Activated CD8-positive, alpha-beta T cell treated with anti-CD3 and anti-CD28 coated beads for 36 hours (primary cell): ENCODE measurements at regions not wholly inside any gene's neighbourhood (a gene's known extent, or its start where the extent isn't known, plus 50 kb on each side); places are given as distances from the start of the nearest gene placed in this dataset.

Source experiments
- ATAC-seq: fragments of 200-7000 bp; cut with Tn5 transposase; one replicate; pipeline ENCODE4 v1.10.0; 2021; ENCODE audit warnings: mild to moderate bottlenecking, moderate library complexity
- CTCF ChIA-PET: fragments of 350-600 bp; sonication (Branson Sonifier 250); formaldehyde crosslinking; loops from one replicate; lab custom pipeline; 2021; ENCODE audit warnings: antibody characterized with exemption; lab: Charles Lee
- POLR2A ChIA-PET: fragments of 350-600 bp; sonication (Branson Sonifier 250); formaldehyde crosslinking; loops from one replicate; lab custom pipeline; 2021; ENCODE audit warnings: antibody characterized with exemption; lab: Charles Lee
- DNase-seq: peaks from one replicate; pipeline ENCODE4 v3.0.0-alpha.2; 2020
- H3K27ac Mint-ChIP-seq: one replicate; pipeline ENCODE4 v1.8.0; 2021; ENCODE audit warnings: mild to moderate bottlenecking, mixed read lengths
- H3K27me3 Mint-ChIP-seq: one replicate; pipeline ENCODE4 v1.8.0; 2021; ENCODE audit warnings: mixed read lengths
- H3K36me3 Mint-ChIP-seq: one replicate; pipeline ENCODE4 v1.8.0; 2021; ENCODE audit warnings: low read depth, mixed read lengths
- H3K4me1 Mint-ChIP-seq: one replicate; pipeline ENCODE4 v1.8.0; 2021; ENCODE audit warnings: low read depth, mixed read lengths
- H3K4me3 Mint-ChIP-seq: one replicate; pipeline ENCODE4 v1.8.0; 2021; ENCODE audit warnings: mild to moderate bottlenecking, moderate library complexity, mixed read lengths
- H3K9me3 Mint-ChIP-seq: one replicate; pipeline ENCODE4 v1.8.0; 2021; ENCODE audit warnings: mixed read lengths
- intact Hi-C: fragments of 100-400 bp; cut with micrococcal nuclease; formaldehyde crosslinking; loops from one replicate; pipeline ENCODE4 v1.10.0; 2022
- TF ChIP-seq, protein P1 (sequence below): fragments of 200-600 bp; IDR thresholded peaks from one replicate; pipeline ENCODE4 v1.8.0; 2022; ENCODE audit warnings: antibody characterized with exemption, mild to moderate bottlenecking

DNA sequence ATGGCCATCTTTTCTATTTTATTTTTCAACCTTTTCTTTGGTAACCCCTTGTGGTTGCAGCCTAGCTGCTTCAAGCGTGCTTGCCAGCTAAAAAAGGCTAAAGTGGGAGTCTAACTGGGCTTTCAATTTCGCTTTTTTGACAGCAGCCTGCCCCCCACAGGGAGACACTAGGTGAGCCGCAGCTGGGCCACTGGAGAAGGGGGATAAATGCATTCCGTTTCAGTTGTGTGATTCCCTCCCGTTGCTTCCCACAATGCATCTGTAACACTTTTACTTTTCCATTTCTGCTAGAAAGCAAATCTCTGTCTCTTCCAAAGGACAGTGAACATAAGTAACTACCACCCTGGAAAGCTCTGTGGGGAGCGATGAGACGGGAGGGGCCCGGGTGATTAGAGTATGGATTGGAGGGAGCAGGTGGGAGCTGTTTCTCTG, 86.3 kb upstream of the RAPGEF2 start:
- ChIA-PET POLR2A (no interaction called here), CTCF (interaction anchor here (1.2 kb wide), 1 partner anchor 10 kb away, joined by 3 read pairs; no protein-coding TSS in a partner anchor)
- H3K4me3 Mint-ChIP-seq = no peak overlapping the region
- H3K36me3 Mint-ChIP-seq = no peaks in the 10 kb centered on the region
- H3K27ac Mint-ChIP-seq = no peak overlapping the region
- H3K4me1 Mint-ChIP-seq = no peaks in the 10 kb centered on the region
- no peak for DNase-seq
- TF ChIP-seq, protein P1, sequence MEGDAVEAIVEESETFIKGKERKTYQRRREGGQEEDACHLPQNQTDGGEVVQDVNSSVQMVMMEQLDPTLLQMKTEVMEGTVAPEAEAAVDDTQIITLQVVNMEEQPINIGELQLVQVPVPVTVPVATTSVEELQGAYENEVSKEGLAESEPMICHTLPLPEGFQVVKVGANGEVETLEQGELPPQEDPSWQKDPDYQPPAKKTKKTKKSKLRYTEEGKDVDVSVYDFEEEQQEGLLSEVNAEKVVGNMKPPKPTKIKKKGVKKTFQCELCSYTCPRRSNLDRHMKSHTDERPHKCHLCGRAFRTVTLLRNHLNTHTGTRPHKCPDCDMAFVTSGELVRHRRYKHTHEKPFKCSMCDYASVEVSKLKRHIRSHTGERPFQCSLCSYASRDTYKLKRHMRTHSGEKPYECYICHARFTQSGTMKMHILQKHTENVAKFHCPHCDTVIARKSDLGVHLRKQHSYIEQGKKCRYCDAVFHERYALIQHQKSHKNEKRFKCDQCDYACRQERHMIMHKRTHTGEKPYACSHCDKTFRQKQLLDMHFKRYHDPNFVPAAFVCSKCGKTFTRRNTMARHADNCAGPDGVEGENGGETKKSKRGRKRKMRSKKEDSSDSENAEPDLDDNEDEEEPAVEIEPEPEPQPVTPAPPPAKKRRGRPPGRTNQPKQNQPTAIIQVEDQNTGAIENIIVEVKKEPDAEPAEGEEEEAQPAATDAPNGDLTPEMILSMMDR = no peak
- no peak for ATAC-seq
- intact Hi-C loops = no loop called here
- no peaks in the 10 kb centered on the region for H3K9me3 Mint-ChIP-seq
- peaks cover 1% of the 10 kb centered on the region for H3K27me3 Mint-ChIP-seq

DNA sequence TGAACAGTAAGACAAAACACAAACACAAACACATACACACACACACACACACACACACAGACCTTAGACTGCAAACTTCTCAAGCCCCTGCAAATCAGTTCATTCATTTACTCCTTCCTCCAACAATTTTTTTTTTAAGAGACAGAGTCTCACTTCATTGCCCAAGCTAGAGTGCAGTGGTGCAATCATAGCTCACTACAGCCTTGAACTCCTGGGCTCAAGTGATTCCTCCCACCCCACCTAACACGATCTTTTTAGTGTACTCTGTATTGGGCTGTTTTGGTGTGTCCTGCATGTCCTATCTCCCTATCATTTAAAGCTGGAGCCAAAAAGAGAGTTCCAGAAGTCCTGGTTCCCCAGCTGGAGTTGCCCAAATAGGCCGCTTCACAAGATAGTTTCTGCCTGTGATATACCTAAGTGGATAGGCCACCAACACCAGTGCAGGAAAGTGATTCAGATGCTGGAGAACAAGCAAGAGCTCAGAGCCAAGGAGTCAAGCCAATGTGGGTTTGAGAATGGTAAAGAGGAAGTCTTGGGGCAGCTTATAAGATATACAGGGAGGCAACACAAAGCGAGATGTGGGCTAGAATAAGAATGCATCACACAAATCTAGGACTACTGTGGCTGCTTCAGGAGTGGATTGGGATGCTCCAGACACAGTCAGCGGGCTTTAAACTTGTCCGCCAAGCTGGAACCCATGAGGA, 85.4 kb upstream of the RAPGEF2 start:
- ATAC-seq (no peak), DNase-seq (no peak)
- ChIA-PET POLR2A (interaction anchor here (1.0 kb wide), 1 partner anchor 10 kb away, joined by 3 read pairs; no protein-coding TSS in a partner anchor), CTCF (interaction anchor here (1.1 kb wide), 1 partner anchor 10 kb away, joined by 3 read pairs; no protein-coding TSS in a partner anchor)
- Mint-ChIP-seq H3K4me3 (no peak overlapping the region), H3K9me3 (no peaks in the 10 kb centered on the region), H3K36me3 (no peaks in the 10 kb centered on the region), H3K4me1 (no peaks in the 10 kb centered on the region), H3K27me3 (peaks cover 1% of the 10 kb centered on the region), H3K27ac (no peak overlapping the region)
- TF ChIP-seq, protein P1 = no peak
- intact Hi-C loops = no loop called here

DNA sequence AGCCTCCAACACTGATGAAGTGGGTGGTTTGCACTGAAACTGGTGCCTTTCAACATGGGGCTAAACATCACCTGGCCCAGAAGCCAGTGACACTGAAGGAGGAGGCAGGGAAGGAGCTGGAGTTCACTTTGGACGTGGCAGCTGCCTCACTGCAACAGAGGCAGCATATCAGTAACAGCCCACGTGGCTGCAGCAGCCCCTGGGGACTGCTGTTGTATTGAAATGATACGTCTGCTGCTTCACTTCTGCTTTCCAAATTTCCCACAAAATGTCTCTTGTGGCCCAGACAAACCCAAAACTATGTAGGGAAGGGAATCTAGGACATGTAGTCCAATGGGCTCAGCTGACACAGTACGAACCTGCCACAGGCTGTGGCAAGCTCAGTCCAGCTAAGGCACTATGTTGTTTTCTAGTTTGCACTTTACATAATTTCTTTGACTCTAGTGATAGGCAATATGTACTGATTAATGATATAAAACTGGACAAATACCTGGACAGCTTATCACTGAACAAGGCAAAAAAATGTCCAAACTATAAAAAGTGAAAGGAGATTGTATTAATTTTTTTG, 84.7 kb upstream of the RAPGEF2 start:
- no peaks in the 10 kb centered on the region for H3K4me1 Mint-ChIP-seq
- no peak for ATAC-seq
- no peak for DNase-seq
- H3K9me3 Mint-ChIP-seq = no peaks in the 10 kb centered on the region
- intact Hi-C loops = no loop called here
- no peak overlapping the region for H3K27ac Mint-ChIP-seq
- H3K4me3 Mint-ChIP-seq = no peak overlapping the region
- POLR2A ChIA-PET = interaction anchor here (1.0 kb wide), 1 partner anchor 9 kb away, joined by 3 read pairs; no protein-coding TSS in a partner anchor
- peaks cover 1% of the 10 kb centered on the region for H3K27me3 Mint-ChIP-seq
- H3K36me3 Mint-ChIP-seq = no peaks in the 10 kb centered on the region
- CTCF ChIA-PET = interaction anchor here (1.1 kb wide), 1 partner anchor 9 kb away, joined by 3 read pairs; no protein-coding TSS in a partner anchor
- TF ChIP-seq, protein P1 = no peak

DNA sequence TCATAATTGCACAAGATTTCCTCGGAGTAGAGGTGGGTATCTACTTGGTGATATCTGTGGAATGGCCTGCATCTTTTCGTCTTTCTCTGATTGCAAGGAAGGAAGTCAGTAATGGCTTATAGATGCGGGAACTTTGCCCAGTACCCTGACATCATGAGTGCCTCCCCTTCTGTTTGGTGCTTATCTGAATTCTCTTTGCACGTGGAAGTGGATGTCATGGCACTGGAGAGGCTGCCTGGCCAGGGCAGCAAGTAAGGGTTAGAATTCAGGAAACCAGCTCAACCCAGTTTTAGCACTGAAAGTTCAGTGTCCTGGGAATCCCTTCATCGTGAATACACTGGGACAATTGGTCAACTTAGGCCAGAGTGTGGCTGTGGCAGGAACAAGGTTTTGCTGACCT, 83.5 kb upstream of the RAPGEF2 start:
- ATAC-seq (no peak), DNase-seq (no peak)
- no peaks in the 10 kb centered on the region for H3K4me1 Mint-ChIP-seq
- no peaks in the 10 kb centered on the region for H3K9me3 Mint-ChIP-seq
- ChIA-PET POLR2A (no interaction called here), CTCF (no interaction called here)
- no peak overlapping the region for H3K4me3 Mint-ChIP-seq
- TF ChIP-seq, protein P1 = no peak
- no peaks in the 10 kb centered on the region for H3K36me3 Mint-ChIP-seq
- peaks cover 1% of the 10 kb centered on the region for H3K27me3 Mint-ChIP-seq
- no peak overlapping the region for H3K27ac Mint-ChIP-seq
- intact Hi-C loops = no loop called here
